Loucy (cell line): ENCODE measurements at regions not wholly inside any gene's neighbourhood (a gene's known extent, or its start where the extent isn't known, plus 50 kb on each side); places are given as distances from the start of the nearest gene placed in this dataset.
A peak's percentile ranks its signal among the peaks of the same experiment; 100 is the strongest.

Experiments
- H2AFZ ChIP-seq: fragments of 200-600 bp; sonication (generic); 2 replicates; pipeline ENCODE4 v1.6.0; 2016; ENCODE audit warnings: antibody characterized with exemption, mild to moderate bottlenecking, low read length, moderate library complexity
- H3F3A ChIP-seq: fragments of 200-600 bp; 2 replicates; pipeline ENCODE4 v1.6.0; 2016; ENCODE audit warnings: antibody characterized with exemption, low read depth, mild to moderate bottlenecking
- H3K27me3 ChIP-seq: fragments of 200-600 bp; sonication (generic); 2 replicates; pipeline ENCODE4 v1.6.1; 2014; ENCODE audit warnings: low read length, mild to moderate bottlenecking; ENCODE audit not compliant: insufficient read depth, poor library complexity, severe bottlenecking
- H3K36me3 ChIP-seq: fragments of 200-600 bp; sonication (generic); 2 replicates; pipeline ENCODE4 v1.6.1; 2016; ENCODE audit warnings: low read length; ENCODE audit not compliant: insufficient read depth
- H3K4me1 ChIP-seq: fragments of 200-600 bp; sonication (generic); 2 replicates; pipeline ENCODE4 v1.5.1; 2014; ENCODE audit warnings: low read length, mild to moderate bottlenecking; ENCODE audit not compliant: insufficient read depth, poor library complexity, severe bottlenecking
- H3K4me2 ChIP-seq: fragments of 200-600 bp; sonication (generic); 2 replicates; pipeline ENCODE4 v1.6.0; 2014; ENCODE audit warnings: antibody characterized with exemption, low read length, low read depth, mild to moderate bottlenecking; ENCODE audit not compliant: poor library complexity, severe bottlenecking
- H3K4me3 ChIP-seq: fragments of 200-600 bp; sonication (generic); 2 replicates; pipeline ENCODE4 v1.5.1; 2014; ENCODE audit warnings: low read length, mild to moderate bottlenecking, mixed read lengths; ENCODE audit not compliant: poor library complexity, severe bottlenecking
- H3K79me2 ChIP-seq: fragments of 200-600 bp; sonication (generic); 2 replicates; pipeline ENCODE4 v1.6.1; 2014; ENCODE audit warnings: low read length; ENCODE audit not compliant: insufficient read depth
- H3K9ac ChIP-seq: fragments of 200-600 bp; sonication (generic); 2 replicates; pipeline ENCODE4 v1.6.0; 2014; ENCODE audit warnings: mild to moderate bottlenecking, low read depth, low read length, moderate library complexity; ENCODE audit not compliant: poor library complexity, severe bottlenecking
- H3K9me2 ChIP-seq: fragments of 200-600 bp; sonication (generic); replicated peaks from 2 replicates; pipeline ENCODE4 v1.6.1; 2016; ENCODE audit warnings: low read depth, low read length, mixed read lengths
- H3K9me3 ChIP-seq: fragments of 200-600 bp; sonication (generic); 2 replicates; pipeline ENCODE4 v1.6.1; 2014; ENCODE audit warnings: mild to moderate bottlenecking, antibody characterized with exemption, low read length, low read depth; ENCODE audit not compliant: insufficient read depth
- H4K20me1 ChIP-seq: fragments of 200-600 bp; sonication (generic); 2 replicates; pipeline ENCODE4 v1.6.0; 2014; ENCODE audit warnings: antibody characterized with exemption, low read length, mild to moderate bottlenecking; ENCODE audit not compliant: insufficient read depth, poor library complexity, severe bottlenecking
- EZH2phosphoT487 ChIP-seq: fragments of 200-600 bp; IDR thresholded peaks from 2 replicates; pipeline ENCODE4 v1.6.1; 2018; ENCODE audit warnings: antibody characterized with exemption, mild to moderate bottlenecking, moderate library complexity, borderline replicate concordance
- TF ChIP-seq, protein P1 (sequence below): fragments of 200-600 bp; sonication (generic); conservative IDR thresholded peaks from 2 replicates; pipeline ENCODE4 v1.5.1; 2014; ENCODE audit warnings: mild to moderate bottlenecking, antibody characterized with exemption, low read length

DNA sequence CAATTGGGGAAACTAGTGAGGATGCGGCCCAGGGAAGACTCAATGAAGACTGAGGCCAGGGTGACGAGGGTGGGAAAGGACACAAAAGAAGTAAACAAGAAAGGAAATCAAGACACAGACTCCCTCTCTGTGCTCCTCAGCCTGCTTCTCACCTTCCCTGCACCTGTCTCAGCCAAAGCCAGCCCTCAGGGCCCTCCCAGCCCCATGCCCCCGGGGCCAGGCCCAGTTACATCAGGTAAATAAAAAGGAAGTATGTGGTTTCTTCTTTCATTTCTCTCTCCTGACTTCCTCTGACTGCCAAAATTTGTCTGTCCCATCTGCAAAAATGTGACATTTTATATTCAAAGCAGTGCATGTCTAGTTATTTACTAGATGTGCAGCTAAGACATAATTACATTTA is 328.0 kb downstream of the UACA start:
- no peaks in the 10 kb centered on the region for H3K79me2 ChIP-seq
- H3K4me1 ChIP-seq: peaks cover 33% of the 10 kb centered on the region
- no peaks in the 10 kb centered on the region for H3K9me2 ChIP-seq
- H3K9me3 ChIP-seq: no peaks in the 10 kb centered on the region
- no peak overlapping the region for H3K4me3 ChIP-seq
- no peak for TF ChIP-seq EZH2phosphoT487
- TF ChIP-seq, protein P1, sequence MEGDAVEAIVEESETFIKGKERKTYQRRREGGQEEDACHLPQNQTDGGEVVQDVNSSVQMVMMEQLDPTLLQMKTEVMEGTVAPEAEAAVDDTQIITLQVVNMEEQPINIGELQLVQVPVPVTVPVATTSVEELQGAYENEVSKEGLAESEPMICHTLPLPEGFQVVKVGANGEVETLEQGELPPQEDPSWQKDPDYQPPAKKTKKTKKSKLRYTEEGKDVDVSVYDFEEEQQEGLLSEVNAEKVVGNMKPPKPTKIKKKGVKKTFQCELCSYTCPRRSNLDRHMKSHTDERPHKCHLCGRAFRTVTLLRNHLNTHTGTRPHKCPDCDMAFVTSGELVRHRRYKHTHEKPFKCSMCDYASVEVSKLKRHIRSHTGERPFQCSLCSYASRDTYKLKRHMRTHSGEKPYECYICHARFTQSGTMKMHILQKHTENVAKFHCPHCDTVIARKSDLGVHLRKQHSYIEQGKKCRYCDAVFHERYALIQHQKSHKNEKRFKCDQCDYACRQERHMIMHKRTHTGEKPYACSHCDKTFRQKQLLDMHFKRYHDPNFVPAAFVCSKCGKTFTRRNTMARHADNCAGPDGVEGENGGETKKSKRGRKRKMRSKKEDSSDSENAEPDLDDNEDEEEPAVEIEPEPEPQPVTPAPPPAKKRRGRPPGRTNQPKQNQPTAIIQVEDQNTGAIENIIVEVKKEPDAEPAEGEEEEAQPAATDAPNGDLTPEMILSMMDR: no peak
- H3F3A ChIP-seq: no peaks in the 10 kb centered on the region
- no peaks in the 10 kb centered on the region for H3K36me3 ChIP-seq
- H3K27me3 ChIP-seq: no peaks in the 10 kb centered on the region
- H3K4me2 ChIP-seq: peak overlapping the region; percentile 59
- H3K9ac ChIP-seq: peak overlapping the region; percentile 1
- peak overlapping the region; percentile 9 for H2AFZ ChIP-seq
- H4K20me1 ChIP-seq: no peaks in the 10 kb centered on the region

DNA sequence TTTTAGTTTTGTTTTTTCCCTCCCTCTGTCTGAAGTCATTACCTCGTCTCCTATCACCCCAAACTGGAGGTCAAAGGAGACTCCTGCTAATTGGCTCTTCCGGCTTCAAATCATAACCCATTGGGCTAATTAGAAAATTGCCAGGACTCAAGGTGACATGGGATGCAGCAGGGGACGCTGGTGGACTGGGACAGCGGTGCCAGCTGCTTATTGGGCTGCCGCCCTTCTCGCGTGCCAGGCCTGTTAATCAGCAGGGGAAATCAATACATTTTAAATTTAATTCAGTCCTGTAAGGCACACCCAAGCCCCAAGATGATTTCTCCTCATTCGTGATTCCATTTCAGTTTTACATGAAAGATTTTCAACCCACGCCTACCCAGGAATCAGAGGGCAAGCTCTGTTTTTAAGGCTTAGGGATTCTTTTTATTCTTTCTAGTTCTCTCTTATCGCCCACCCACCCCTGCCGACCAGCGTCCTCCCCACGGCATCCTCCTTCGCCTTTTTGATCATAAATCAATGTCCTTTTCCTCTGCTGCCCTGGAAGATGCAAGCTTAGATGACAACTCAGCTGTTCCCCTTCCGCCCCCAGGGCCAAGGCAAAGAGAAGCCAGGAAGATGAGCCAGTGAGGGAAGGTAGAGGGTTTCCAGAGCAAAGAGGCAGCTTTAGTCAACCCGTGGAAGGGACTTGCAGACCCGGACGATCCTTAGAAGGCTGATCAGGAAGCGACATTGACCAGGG is 329.6 kb downstream of the UACA start:
- Histone ChIP-seq H3K9me2 (no peaks in the 10 kb centered on the region), H3F3A (no peaks in the 10 kb centered on the region), H2AFZ (no peak overlapping the region), H3K9me3 (no peaks in the 10 kb centered on the region), H3K27me3 (no peaks in the 10 kb centered on the region), H3K4me3 (no peak overlapping the region), H3K36me3 (no peaks in the 10 kb centered on the region), H3K4me2 (no peak overlapping the region), H4K20me1 (no peaks in the 10 kb centered on the region), H3K9ac (no peak overlapping the region), H3K4me1 (peaks cover 22% of the 10 kb centered on the region), H3K79me2 (no peaks in the 10 kb centered on the region)
- no peak for TF ChIP-seq EZH2phosphoT487
- TF ChIP-seq, protein P1: no peak

DNA sequence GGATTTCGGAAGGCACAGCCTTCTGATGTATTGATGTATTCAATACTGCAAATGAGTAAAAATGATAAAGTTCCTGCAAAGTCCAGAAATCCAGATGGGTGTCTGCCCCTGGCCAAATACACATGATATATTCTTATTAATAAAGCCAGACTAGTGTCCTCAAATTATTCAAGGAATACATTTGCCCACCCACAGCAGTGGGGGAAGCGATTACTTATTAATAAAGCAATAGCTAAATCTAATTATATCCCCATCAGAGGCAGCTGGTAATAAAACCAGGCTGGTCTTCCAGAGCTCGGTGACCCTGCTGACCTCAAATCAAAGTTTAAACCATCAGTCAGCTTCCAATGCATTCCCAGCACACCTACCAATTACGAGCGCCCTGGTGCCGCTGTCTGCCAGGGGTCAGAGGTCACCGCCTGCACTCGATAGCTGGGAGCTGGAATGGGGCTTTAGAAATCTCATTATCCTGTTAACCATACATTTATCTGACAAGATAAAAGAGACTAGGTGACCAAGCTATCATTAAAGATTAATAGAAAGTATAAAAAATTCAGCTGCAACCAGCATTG is 330.3 kb downstream of the UACA start:
- Histone ChIP-seq H2AFZ (no peak overlapping the region), H3K9me3 (0 out of 2 replicates have a peak, but pooled peaks cover 5% of the 10 kb centered on the region), H3K9ac (no peak overlapping the region), H4K20me1 (no peaks in the 10 kb centered on the region), H3F3A (no peaks in the 10 kb centered on the region), H3K27me3 (no peaks in the 10 kb centered on the region), H3K79me2 (no peaks in the 10 kb centered on the region), H3K9me2 (no peaks in the 10 kb centered on the region), H3K4me3 (no peak overlapping the region), H3K36me3 (no peaks in the 10 kb centered on the region), H3K4me2 (no peak overlapping the region), H3K4me1 (peaks cover 22% of the 10 kb centered on the region)
- TF ChIP-seq EZH2phosphoT487: no peak
- TF ChIP-seq, protein P1: no peak
